Mesenchymal stem cell (in vitro differentiated cells and primary cell): ENCODE measurements at regions not wholly inside any gene's neighbourhood (a gene's known extent, or its start where the extent isn't known, plus 50 kb on each side); places are given as distances from the start of the nearest gene placed in this dataset.

Experiments used
- DNase-seq: peaks from one replicate; pipeline ENCODE4 v3.0.0-alpha.2; 2013
- H2AFZ ChIP-seq: one replicate; pipeline ENCODE4 v1.6.1; 2013; ENCODE audit warnings: low read depth, mild to moderate bottlenecking, control low read depth, inconsistent platforms, low read length, moderate library complexity
- H2AK5ac ChIP-seq: 2 replicates; pipeline ENCODE4 v1.6.1; 2013; ENCODE audit warnings: low read length, moderate library complexity, mild to moderate bottlenecking, inconsistent platforms; ENCODE audit not compliant: severe bottlenecking
- H2BK120ac ChIP-seq: one replicate; pipeline ENCODE4 v1.6.1; 2013; ENCODE audit warnings: low read depth, mild to moderate bottlenecking, inconsistent platforms, low read length, moderate library complexity
- H2BK12ac ChIP-seq, 2 experiments: one replicate each; pipeline ENCODE4 v1.6.1; 2013; ENCODE audit warnings: inconsistent platforms in 2 of 2, low read length in 2 of 2, mild to moderate bottlenecking in 2 of 2, moderate library complexity in 2 of 2, control low read depth in 1 of 2
- H2BK15ac ChIP-seq: one replicate; pipeline ENCODE4 v1.6.1; 2013; ENCODE audit warnings: mild to moderate bottlenecking, low read depth, inconsistent platforms; ENCODE audit not compliant: poor library complexity, severe bottlenecking
- H2BK5ac ChIP-seq: 2 replicates; pipeline ENCODE4 v1.6.1; 2013; ENCODE audit warnings: low read depth, mild to moderate bottlenecking, low read length, control low read depth, inconsistent platforms; ENCODE audit not compliant: poor library complexity, severe bottlenecking
- H3K14ac ChIP-seq, 2 experiments: one replicate each; pipeline ENCODE4 v1.6.1; 2013; ENCODE audit warnings: inconsistent platforms in 2 of 2, low read length in 2 of 2, control low read depth in 1 of 2, mild to moderate bottlenecking in 1 of 2, moderate library complexity in 1 of 2
- H3K18ac ChIP-seq, 2 experiments: one replicate each; pipeline ENCODE4 v1.6.1; 2013; ENCODE audit warnings: inconsistent platforms in 2 of 2, low read length in 2 of 2, control low read depth in 1 of 2, low read depth in 1 of 2, mild to moderate bottlenecking in 1 of 2
- H3K23ac ChIP-seq, 2 experiments: one replicate each; pipeline ENCODE4 v1.6.1; 2013; ENCODE audit warnings: inconsistent platforms in 2 of 2, low read length in 2 of 2, mild to moderate bottlenecking in 2 of 2, moderate library complexity in 2 of 2, control low read depth in 1 of 2
- H3K27ac ChIP-seq: 2 replicates; pipeline ENCODE4 v1.5.1; 2013; ENCODE audit warnings: mild to moderate bottlenecking, moderate library complexity, low read length, control low read depth, inconsistent platforms; ENCODE audit not compliant: poor library complexity, severe bottlenecking
- H3K27me3 ChIP-seq, 2 experiments: 2 replicates each; pipeline versions ENCODE4 v1.6.1 to v1.7.0; 2013; ENCODE audit warnings: low read length in 2 of 2, mild to moderate bottlenecking in 2 of 2, moderate library complexity in 2 of 2, control low read depth in 1 of 2, inconsistent platforms in 1 of 2; ENCODE audit not compliant: control insufficient read depth in 1 of 2, insufficient read depth in 1 of 2
- H3K36me3 ChIP-seq, 2 experiments: 2 replicates each; pipeline versions ENCODE4 v1.6.1 to v1.7.0; 2013; ENCODE audit warnings: low read length in 2 of 2, control low read depth in 1 of 2, inconsistent platforms in 1 of 2, low read depth in 1 of 2, mild to moderate bottlenecking in 1 of 2; ENCODE audit not compliant: insufficient read depth in 2 of 2, control insufficient read depth in 1 of 2
- H3K4ac ChIP-seq, 2 experiments: one replicate each; pipeline ENCODE4 v1.6.1; 2013; ENCODE audit warnings: inconsistent platforms in 2 of 2, low read length in 2 of 2, mild to moderate bottlenecking in 2 of 2, moderate library complexity in 2 of 2, control low read depth in 1 of 2, low read depth in 1 of 2
- H3K4me1 ChIP-seq: 2 replicates; pipeline ENCODE4 v1.6.1; 2013; ENCODE audit warnings: low read depth, low read length, control low read depth; ENCODE audit not compliant: control insufficient read depth, insufficient read depth
- H3K4me2 ChIP-seq: 2 replicates; pipeline ENCODE4 v1.6.1; 2013; ENCODE audit warnings: low read length, mild to moderate bottlenecking, inconsistent platforms; ENCODE audit not compliant: poor library complexity, severe bottlenecking
- H3K4me3 ChIP-seq, 2 experiments: 2 replicates each; pipeline versions ENCODE4 v1.5.1 to v1.7.0; 2013; ENCODE audit warnings: low read length in 2 of 2, mild to moderate bottlenecking in 2 of 2, control low read depth in 1 of 2, low read depth in 1 of 2; ENCODE audit not compliant: insufficient read depth in 1 of 2
- H3K79me1 ChIP-seq: replicated peaks from 2 replicates; pipeline ENCODE4 v1.6.1; 2013; ENCODE audit warnings: mild to moderate bottlenecking, control low read depth, low read length, inconsistent platforms; ENCODE audit not compliant: poor library complexity, severe bottlenecking
- H3K9ac ChIP-seq: 2 replicates; pipeline ENCODE4 v1.7.0; 2013; ENCODE audit warnings: mild to moderate bottlenecking, low read length, moderate library complexity
- H3K9me3 ChIP-seq: 2 replicates; pipeline ENCODE4 v1.7.0; 2013; ENCODE audit warnings: mild to moderate bottlenecking, low read length; ENCODE audit not compliant: control insufficient read depth
- H4K8ac ChIP-seq: one replicate; pipeline ENCODE4 v1.6.1; 2013; ENCODE audit warnings: inconsistent platforms, mild to moderate bottlenecking, low read length, moderate library complexity
- H4K91ac ChIP-seq: one replicate; pipeline ENCODE4 v1.6.1; 2013; ENCODE audit warnings: mild to moderate bottlenecking, low read length, inconsistent platforms
- WGBS: methylation state at CpG from one replicate; pipeline ENCODE4 v1.1.7; 2013; ENCODE audit warnings: mixed read lengths; 5-methylcytosine and 5-hydroxymethylcytosine counted together

- no peak overlapping the region for H2AFZ ChIP-seq
Measured at GRCh38 chr7:131974671-131975070, 418.2 kb upstream of the PODXL start.

DNA sequence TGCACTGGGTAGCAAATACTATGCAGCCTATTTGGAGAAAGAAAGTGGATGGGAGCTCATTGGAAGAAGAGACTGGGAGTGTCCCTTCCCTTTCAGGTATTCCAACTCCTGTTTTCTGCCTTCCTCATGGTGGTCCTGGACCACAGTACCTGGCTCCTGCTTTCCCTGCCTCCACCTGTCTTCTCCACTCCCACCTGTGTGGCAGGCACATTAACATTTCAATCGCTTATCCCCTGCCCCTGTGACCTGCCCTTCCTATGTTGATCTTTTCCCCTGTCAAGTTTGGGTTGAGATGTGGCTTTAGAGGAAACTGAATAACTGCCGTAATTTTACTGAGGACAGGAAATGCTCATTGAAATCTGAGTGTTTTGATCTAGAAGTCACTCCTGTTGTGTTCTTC lies 415.8 kb upstream of the PODXL start:
- no peak overlapping the region for H2BK12ac ChIP-seq
- H2AFZ ChIP-seq: no peak overlapping the region
- no peak overlapping the region for H2BK120ac ChIP-seq
- H3K4me2 ChIP-seq: no peak overlapping the region
- no peak overlapping the region for H3K18ac ChIP-seq
- H2AK5ac ChIP-seq: no peak overlapping the region
- no peak overlapping the region for H2BK15ac ChIP-seq
- no peaks in the 10 kb centered on the region for H3K79me1 ChIP-seq
- H3K9ac ChIP-seq: no peak overlapping the region
- no peak overlapping the region for H4K91ac ChIP-seq
- whole genome bisulfite sequencing: 82% methylated on average over 1 of the region's 2 CpGs
- no peaks in the 10 kb centered on the region for H3K4me1 ChIP-seq
- no peak overlapping the region for H4K8ac ChIP-seq
- no peak overlapping the region for H3K23ac ChIP-seq
- H3K14ac ChIP-seq: no peak overlapping the region
- H3K27me3 ChIP-seq: peaks cover 4 to 46% of the 10 kb centered on the region in 2 experiments
- H2BK5ac ChIP-seq: no peak overlapping the region
- no peak for DNase-seq
- no peak overlapping the region for H3K4ac ChIP-seq
- H3K36me3 ChIP-seq: no peaks in the 10 kb centered on the region
- H3K9me3 ChIP-seq: no peaks in the 10 kb centered on the region
- H3K4me3 ChIP-seq: no peak overlapping the region
- no peak overlapping the region for H3K27ac ChIP-seq

More at GRCh38 chr7:131974671-131975070, 418.2 kb upstream of the PODXL start:
- no peaks in the 10 kb centered on the region for H3K9me3 ChIP-seq
- H2BK120ac ChIP-seq: no peak overlapping the region
- no peak overlapping the region for H2BK15ac ChIP-seq
- H3K9ac ChIP-seq: no peak overlapping the region
- H3K4me1 ChIP-seq: no peaks in the 10 kb centered on the region
- no peak overlapping the region for H2BK5ac ChIP-seq
- 19% methylated on average over 1 of the region's 2 CpGs for WGBS
- H3K4ac ChIP-seq: no peak overlapping the region
- H3K27ac ChIP-seq: no peak overlapping the region
- H2BK12ac ChIP-seq: no peak overlapping the region
- no peak overlapping the region for H3K4me3 ChIP-seq
- H3K27me3 ChIP-seq: peaks cover 4 to 46% of the 10 kb centered on the region in 2 experiments
- H3K36me3 ChIP-seq: no peaks in the 10 kb centered on the region
- no peak overlapping the region for H4K8ac ChIP-seq
- H3K14ac ChIP-seq: no peak overlapping the region
- H3K18ac ChIP-seq: no peak overlapping the region
- no peak overlapping the region for H3K23ac ChIP-seq
- no peak overlapping the region for H4K91ac ChIP-seq
- no peak for DNase-seq
- no peak overlapping the region for H3K4me2 ChIP-seq
- H2AK5ac ChIP-seq: no peak overlapping the region
- no peaks in the 10 kb centered on the region for H3K79me1 ChIP-seq

GRCh38 chr7:131970602-131971001 lies 414.2 kb upstream of the PODXL start:
- no peak overlapping the region for H4K91ac ChIP-seq
- no peak overlapping the region for H3K18ac ChIP-seq
- H3K4ac ChIP-seq: no peak overlapping the region
- H2BK12ac ChIP-seq: no peak overlapping the region
- H3K23ac ChIP-seq: no peak overlapping the region
- H4K8ac ChIP-seq: no peak overlapping the region
- H3K9ac ChIP-seq: no peak overlapping the region
- no peak overlapping the region for H3K4me3 ChIP-seq
- no peaks in the 10 kb centered on the region for H3K4me1 ChIP-seq
- H2AK5ac ChIP-seq: no peak overlapping the region
- no peaks in the 10 kb centered on the region for H3K79me1 ChIP-seq
- 63% methylated on average over 2 of the region's 4 CpGs for WGBS
- H3K36me3 ChIP-seq: no peaks in the 10 kb centered on the region
- no peak overlapping the region for H2BK15ac ChIP-seq
- no peak overlapping the region for H3K27ac ChIP-seq
- H2BK120ac ChIP-seq: no peak overlapping the region
- H3K27me3 ChIP-seq: peaks cover 4 to 45% of the 10 kb centered on the region in 2 experiments
- H3K14ac ChIP-seq: no peak overlapping the region
- no peaks in the 10 kb centered on the region for H3K9me3 ChIP-seq
- no peak overlapping the region for H2BK5ac ChIP-seq
- H2AFZ ChIP-seq: no peak overlapping the region
- DNase-seq: no peak
- no peak overlapping the region for H3K4me2 ChIP-seq

DNA sequence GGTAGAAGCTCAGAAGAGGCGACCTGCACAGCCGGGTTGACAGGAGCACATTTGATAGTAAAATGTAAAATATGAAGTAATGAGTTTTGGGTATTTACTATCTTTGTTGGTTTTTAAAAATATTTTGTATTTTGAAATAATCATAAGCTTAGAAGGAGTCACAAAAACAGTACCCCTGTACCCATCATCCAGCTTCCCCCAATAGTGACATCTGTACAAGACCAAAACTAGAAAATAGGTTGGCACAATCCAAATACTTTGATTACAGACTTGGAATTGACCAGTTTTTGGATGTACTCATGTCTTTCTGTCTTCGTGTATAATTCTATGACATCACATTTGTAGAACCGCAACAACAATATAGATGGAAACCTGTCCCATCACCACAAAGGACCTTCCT lies 413.1 kb upstream of the PODXL start:
- H3K9me3 ChIP-seq: no peaks in the 10 kb centered on the region
- no peak overlapping the region for H3K18ac ChIP-seq
- no peaks in the 10 kb centered on the region for H3K4me1 ChIP-seq
- H3K4me3 ChIP-seq: no peak overlapping the region
- H3K4ac ChIP-seq: no peak overlapping the region
- H3K4me2 ChIP-seq: no peak overlapping the region
- no peak overlapping the region for H4K91ac ChIP-seq
- no peak overlapping the region for H3K9ac ChIP-seq
- no peak overlapping the region for H2BK5ac ChIP-seq
- H3K27me3 ChIP-seq: peaks cover 6 to 39% of the 10 kb centered on the region in 2 experiments
- no peak overlapping the region for H2BK120ac ChIP-seq
- H2AK5ac ChIP-seq: no peak overlapping the region
- H3K14ac ChIP-seq: no peak overlapping the region
- 91% methylated on average over 4 of the region's 4 CpGs for WGBS
- no peak for DNase-seq
- no peaks in the 10 kb centered on the region for H3K79me1 ChIP-seq
- H4K8ac ChIP-seq: no peak overlapping the region
- no peak overlapping the region for H2AFZ ChIP-seq
- no peaks in the 10 kb centered on the region for H3K36me3 ChIP-seq
- H2BK12ac ChIP-seq: no peak overlapping the region
- no peak overlapping the region for H3K27ac ChIP-seq
- H3K23ac ChIP-seq: no peak overlapping the region
- no peak overlapping the region for H2BK15ac ChIP-seq
